ENCODE measurements at regions not wholly inside any gene's neighbourhood (a gene's known extent, or its start where the extent isn't known, plus 50 kb on each side); places are given as distances from the start of the nearest gene placed in this dataset.
"Not testable (repeated sequence)": the region's sequence is repeated elsewhere in the genome, so short reads cannot be mapped to it uniquely, and the experiment has no call there.

- H3K4me1 Mint-ChIP-seq; H3K9me3 Mint-ChIP-seq; POLR2A ChIA-PET; H3K4me3 Mint-ChIP-seq; ATAC-seq (ENCODE audit: low read depth); H3K27ac Mint-ChIP-seq; DNase-seq; H3K36me3 Mint-ChIP-seq; H3K27me3 Mint-ChIP-seq: not testable (repeated sequence)
Observed at GRCh38 chr3:117872594-117873248, 1161.9 kb downstream of the IGSF11 start.

- no peak overlapping the region for H3K27ac Mint-ChIP-seq
- H3K4me3 Mint-ChIP-seq = no peak overlapping the region
- ATAC-seq (ENCODE audit: low read depth) (no peak), DNase-seq (no peak)
- H3K36me3 Mint-ChIP-seq = no peaks in the 10 kb centered on the region
- H3K9me3 Mint-ChIP-seq = peaks cover 5% of the 10 kb centered on the region
- H3K4me1 Mint-ChIP-seq = no peaks in the 10 kb centered on the region
- POLR2A ChIA-PET = no interaction called here
- H3K27me3 Mint-ChIP-seq = no peaks in the 10 kb centered on the region
Observed at GRCh38 chr3:117873249-117873600, 1161.4 kb downstream of the IGSF11 start.

- DNase-seq (no peak), ATAC-seq (ENCODE audit: low read depth) (no peak)
- POLR2A ChIA-PET = no interaction called here
- Mint-ChIP-seq H3K9me3 (peaks cover 5% of the 10 kb centered on the region), H3K4me1 (no peaks in the 10 kb centered on the region), H3K27me3 (no peaks in the 10 kb centered on the region), H3K27ac (no peak overlapping the region), H3K36me3 (no peaks in the 10 kb centered on the region), H3K4me3 (no peak overlapping the region)
Observed at GRCh38 chr3:117874028-117874690, 1160.5 kb downstream of the IGSF11 start.

- Mint-ChIP-seq H3K27me3 (no peaks in the 10 kb centered on the region), H3K4me3 (no peak overlapping the region), H3K27ac (no peak overlapping the region), H3K36me3 (no peaks in the 10 kb centered on the region), H3K9me3 (peaks cover 5% of the 10 kb centered on the region), H3K4me1 (no peaks in the 10 kb centered on the region)
- POLR2A ChIA-PET = no interaction called here
- DNase-seq (no peak), ATAC-seq (ENCODE audit: low read depth) (no peak)
Observed at GRCh38 chr3:117874904-117875874, 1159.5 kb downstream of the IGSF11 start.

DNA sequence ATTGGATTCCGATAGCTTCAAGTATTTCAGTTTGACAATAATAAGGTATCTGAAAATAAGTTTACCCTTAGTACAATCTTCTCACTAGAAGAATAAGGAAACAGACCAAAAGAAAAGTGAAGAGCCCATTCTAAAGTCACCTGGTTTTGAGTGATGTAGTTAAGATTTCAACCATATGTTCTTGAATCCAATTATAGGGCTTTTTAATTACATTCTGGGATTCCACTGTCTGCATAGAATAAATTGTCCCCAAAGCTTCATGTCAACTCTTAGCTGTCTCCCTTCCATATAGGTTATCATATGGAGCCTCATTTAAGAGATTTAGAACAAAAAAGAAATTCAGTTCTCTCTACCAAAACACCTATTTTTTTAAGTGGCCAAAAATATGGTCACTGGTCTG lies 1158.8 kb downstream of the IGSF11 start:
- no peak overlapping the region for H3K27ac Mint-ChIP-seq
- no peak overlapping the region for H3K4me3 Mint-ChIP-seq
- no peaks in the 10 kb centered on the region for H3K36me3 Mint-ChIP-seq
- DNase-seq (no peak), ATAC-seq (ENCODE audit: low read depth) (no peak)
- POLR2A ChIA-PET = no interaction called here
- no peaks in the 10 kb centered on the region for H3K4me1 Mint-ChIP-seq
- H3K27me3 Mint-ChIP-seq = no peaks in the 10 kb centered on the region
- peaks cover 5% of the 10 kb centered on the region for H3K9me3 Mint-ChIP-seq

GRCh38 chr3:117880638-117881037 lies 1154.0 kb downstream of the IGSF11 start:
- H3K36me3 Mint-ChIP-seq = no peaks in the 10 kb centered on the region
- ATAC-seq (ENCODE audit: low read depth) (no peak), DNase-seq (no peak)
- no peaks in the 10 kb centered on the region for H3K27me3 Mint-ChIP-seq
- no peak overlapping the region for H3K4me3 Mint-ChIP-seq
- H3K27ac Mint-ChIP-seq = no peak overlapping the region
- H3K9me3 Mint-ChIP-seq = no peaks in the 10 kb centered on the region
- H3K4me1 Mint-ChIP-seq = no peaks in the 10 kb centered on the region
- POLR2A ChIA-PET = no interaction called here

DNA sequence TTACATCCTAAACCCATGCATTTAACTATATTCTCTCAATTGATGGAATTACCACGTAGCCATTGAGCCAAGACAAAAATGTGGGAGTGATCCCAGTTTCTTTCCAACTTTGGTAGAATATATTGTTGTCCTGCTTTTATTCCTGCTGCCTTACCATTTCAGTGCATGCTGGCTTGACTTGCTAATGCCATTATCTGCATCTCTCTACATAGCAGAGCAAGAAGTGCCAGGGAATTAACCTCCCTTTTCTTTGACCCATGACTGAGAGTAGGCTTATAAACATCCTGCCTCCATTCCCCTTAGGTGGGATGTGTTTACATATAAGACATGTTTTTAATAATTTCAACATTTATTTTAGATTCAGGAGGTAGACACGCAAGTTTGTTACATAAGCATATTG lies 1153.4 kb downstream of the IGSF11 start:
- POLR2A ChIA-PET = no interaction called here
- Mint-ChIP-seq H3K4me1 (no peaks in the 10 kb centered on the region), H3K36me3 (no peaks in the 10 kb centered on the region), H3K9me3 (no peaks in the 10 kb centered on the region), H3K4me3 (no peak overlapping the region), H3K27ac (no peak overlapping the region), H3K27me3 (no peaks in the 10 kb centered on the region)
- no peak for ATAC-seq (ENCODE audit: low read depth)
- DNase-seq = no peak

- Mint-ChIP-seq H3K9me3 (no peaks in the 10 kb centered on the region), H3K27ac (no peak overlapping the region), H3K36me3 (no peaks in the 10 kb centered on the region), H3K4me3 (no peak overlapping the region), H3K4me1 (no peaks in the 10 kb centered on the region), H3K27me3 (no peaks in the 10 kb centered on the region)
- no peak for ATAC-seq (ENCODE audit: low read depth)
- POLR2A ChIA-PET = no interaction called here
- no peak for DNase-seq
Observed at GRCh38 chr3:117885011-117885441, 1149.6 kb downstream of the IGSF11 start.

DNA sequence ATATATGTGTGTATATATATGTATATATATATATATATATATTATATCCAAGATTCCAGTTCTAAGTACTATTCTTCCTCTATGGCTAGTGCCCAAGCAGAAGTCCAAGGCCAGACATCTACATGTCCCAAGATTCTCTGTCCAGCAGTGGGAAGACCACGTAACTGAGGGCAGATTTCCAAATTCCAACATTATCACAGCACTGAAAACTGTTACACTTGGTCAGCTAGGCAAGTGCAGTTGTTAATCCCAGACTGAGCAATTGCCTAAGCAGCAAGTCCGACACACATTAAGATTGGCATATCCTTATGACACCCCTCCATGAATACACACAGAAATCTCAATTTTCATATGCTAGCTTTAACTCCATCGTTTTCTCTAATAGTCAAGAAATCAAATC lies 1148.5 kb downstream of the IGSF11 start:
- H3K4me3 Mint-ChIP-seq = no peak overlapping the region
- H3K4me1 Mint-ChIP-seq = no peaks in the 10 kb centered on the region
- ATAC-seq (ENCODE audit: low read depth) (no peak), DNase-seq (no peak)
- H3K27ac Mint-ChIP-seq = no peak overlapping the region
- no peaks in the 10 kb centered on the region for H3K27me3 Mint-ChIP-seq
- POLR2A ChIA-PET = no interaction called here
- H3K9me3 Mint-ChIP-seq = no peaks in the 10 kb centered on the region
- H3K36me3 Mint-ChIP-seq = no peaks in the 10 kb centered on the region

- no peaks in the 10 kb centered on the region for H3K36me3 Mint-ChIP-seq
- no peaks in the 10 kb centered on the region for H3K4me1 Mint-ChIP-seq
- H3K27ac Mint-ChIP-seq = no peak overlapping the region
- no peaks in the 10 kb centered on the region for H3K27me3 Mint-ChIP-seq
- H3K9me3 Mint-ChIP-seq = no peaks in the 10 kb centered on the region
- POLR2A ChIA-PET = no interaction called here
- DNase-seq (no peak), ATAC-seq (ENCODE audit: low read depth) (no peak)
- H3K4me3 Mint-ChIP-seq = no peak overlapping the region
Observed at GRCh38 chr3:117887031-117887430, 1147.6 kb downstream of the IGSF11 start.

DNA sequence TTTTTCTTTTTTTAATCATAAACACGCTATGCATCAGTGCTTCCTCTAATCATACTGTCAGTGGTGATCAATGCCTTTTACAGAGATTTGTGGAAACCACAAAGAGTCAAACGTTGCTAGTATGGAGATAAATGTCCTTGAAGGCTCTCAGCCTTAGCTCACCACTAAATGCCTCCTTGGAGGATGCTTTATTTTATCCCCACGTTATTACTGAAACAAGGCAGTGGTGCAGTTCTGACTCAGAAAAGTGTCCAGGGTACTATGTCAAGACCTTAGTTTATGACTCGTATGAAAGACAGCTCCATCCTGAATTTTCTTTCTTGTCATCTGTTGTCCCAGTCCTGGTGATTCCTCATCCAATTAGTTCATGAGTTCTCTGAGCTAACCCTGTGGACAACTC lies 1146.7 kb downstream of the IGSF11 start:
- Mint-ChIP-seq H3K4me3 (no peak overlapping the region), H3K9me3 (no peaks in the 10 kb centered on the region), H3K36me3 (no peaks in the 10 kb centered on the region), H3K27me3 (no peaks in the 10 kb centered on the region), H3K4me1 (no peaks in the 10 kb centered on the region), H3K27ac (no peak overlapping the region)
- no peak for DNase-seq
- POLR2A ChIA-PET = no interaction called here
- no peak for ATAC-seq (ENCODE audit: low read depth)

DNA sequence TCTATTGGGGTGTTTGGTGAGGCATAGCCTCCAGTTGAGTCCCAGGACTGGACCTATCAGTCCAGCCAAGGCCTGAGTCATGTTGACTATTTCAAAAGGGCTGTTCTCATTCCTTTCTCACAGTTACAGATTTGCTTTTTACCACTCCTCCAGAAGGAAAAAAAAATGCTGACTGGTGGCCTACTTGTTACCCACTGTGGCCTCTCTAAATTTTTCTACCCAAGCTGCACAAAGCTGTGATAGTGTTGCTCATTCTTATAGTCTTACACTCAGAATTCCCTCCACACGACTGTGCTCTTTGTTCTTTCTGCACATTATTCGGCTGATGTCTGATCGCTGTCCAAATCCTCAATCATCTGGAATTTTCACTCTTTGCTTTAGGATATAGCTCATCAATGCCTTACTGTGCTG lies 1142.2 kb downstream of the IGSF11 start:
- Mint-ChIP-seq H3K9me3 (no peaks in the 10 kb centered on the region), H3K36me3 (no peaks in the 10 kb centered on the region), H3K4me3 (no peak overlapping the region), H3K27ac (no peak overlapping the region), H3K27me3 (no peaks in the 10 kb centered on the region), H3K4me1 (no peaks in the 10 kb centered on the region)
- POLR2A ChIA-PET = no interaction called here
- no peak for ATAC-seq (ENCODE audit: low read depth)
- no peak for DNase-seq

- no peaks in the 10 kb centered on the region for H3K9me3 Mint-ChIP-seq
- no peaks in the 10 kb centered on the region for H3K4me1 Mint-ChIP-seq
- DNase-seq = no peak
- POLR2A ChIA-PET = no interaction called here
- H3K27ac Mint-ChIP-seq = no peak overlapping the region
- no peak overlapping the region for H3K4me3 Mint-ChIP-seq
- ATAC-seq (ENCODE audit: low read depth) = no peak
- H3K27me3 Mint-ChIP-seq = no peaks in the 10 kb centered on the region
- no peaks in the 10 kb centered on the region for H3K36me3 Mint-ChIP-seq
Observed at GRCh38 chr3:117893001-117893400, 1141.6 kb downstream of the IGSF11 start.

GRCh38 chr3:117893638-117894037 lies 1141.0 kb downstream of the IGSF11 start:
- no peaks in the 10 kb centered on the region for H3K4me1 Mint-ChIP-seq
- POLR2A ChIA-PET = no interaction called here
- no peaks in the 10 kb centered on the region for H3K36me3 Mint-ChIP-seq
- H3K4me3 Mint-ChIP-seq = no peak overlapping the region
- no peak for ATAC-seq (ENCODE audit: low read depth)
- no peak for DNase-seq
- no peaks in the 10 kb centered on the region for H3K27me3 Mint-ChIP-seq
- H3K27ac Mint-ChIP-seq = no peak overlapping the region
- H3K9me3 Mint-ChIP-seq = no peaks in the 10 kb centered on the region
